ENCODE measurements at regions not wholly inside any gene's neighbourhood (a gene's known extent, or its start where the extent isn't known, plus 50 kb on each side); places are given as distances from the start of the nearest gene placed in this dataset.

- Histone ChIP-seq H3K27me3 (no peaks in the 10 kb centered on the region), H3K4me3 (peak overlapping the region in 2 of 4 donors; percentile 13 to 15), H3K9me3 (no peaks in the 10 kb centered on the region), H3K27ac (peak overlapping the region in 2 of 4 donors; percentile 61 to 69), H3K4me1 (peaks cover 0 to 26% (median 12%) of the 10 kb centered on the region in 4 donors), H3K36me3 (no peaks in the 10 kb centered on the region)
- ATAC-seq (ENCODE audit: low FRiP score in 2 of 2) (peak; percentile 56 to 82), DNase-seq (peak in 1 of 2 donors; percentile 50)
- TF ChIP-seq EP300 (IDR thresholded peaks at IDR 0.05), result no peak
- TF ChIP-seq CTCF (IDR thresholded peaks at IDR 0.05), result peak; percentile 41 to 68 (median 53)
- WGBS, 2 donors, result 11% methylated on average over 9 of the region's 9 CpGs
These were observed 56.5 kb upstream of the CREB1 start for GRCh38 chr2:207473049-207473930.

GRCh38 chr2:207473931-207474235 lies 55.9 kb upstream of the CREB1 start:
- ATAC-seq (ENCODE audit: low FRiP score in 2 of 2) (no peak), DNase-seq (no peak)
- Histone ChIP-seq H3K27ac (peak overlapping the region in 1 of 4 donors; percentile 11), H3K4me1 (peaks cover 0 to 26% (median 12%) of the 10 kb centered on the region in 4 donors), H3K4me3 (no peak overlapping the region), H3K36me3 (no peaks in the 10 kb centered on the region), H3K27me3 (no peaks in the 10 kb centered on the region), H3K9me3 (no peaks in the 10 kb centered on the region)
- WGBS, 2 donors, result 71 to 83% methylated on average over 5 of the region's 5 CpGs
- TF ChIP-seq EP300 (IDR thresholded peaks at IDR 0.05), result no peak
- TF ChIP-seq POLR2A (IDR thresholded peaks at IDR 0.05), result no peak
- no peak for TF ChIP-seq CTCF (IDR thresholded peaks at IDR 0.05)
- no peak for TF ChIP-seq POLR2AphosphoS5 (IDR thresholded peaks at IDR 0.05)

- Histone ChIP-seq H3K27me3 (no peaks in the 10 kb centered on the region), H3K9me3 (no peaks in the 10 kb centered on the region), H3K4me3 (no peak overlapping the region), H3K36me3 (no peaks in the 10 kb centered on the region), H3K27ac (no peak overlapping the region), H3K4me1 (peaks cover 0 to 31% (median 14%) of the 10 kb centered on the region in 4 donors)
- TF ChIP-seq EP300 (IDR thresholded peaks at IDR 0.05), result no peak
- peak; percentile 50 to 88 (median 77) for TF ChIP-seq CTCF (IDR thresholded peaks at IDR 0.05)
- WGBS, 2 donors, result 15 to 22% methylated on average over 13 of the region's 13 CpGs
- ATAC-seq (ENCODE audit: low FRiP score in 2 of 2), result peak in 1 of 2 donors; percentile 79
- no peak for DNase-seq
These were observed 54.8 kb upstream of the CREB1 start for GRCh38 chr2:207474863-207475485.

GRCh38 chr2:207475546-207475945 lies 54.2 kb upstream of the CREB1 start:
- ATAC-seq (ENCODE audit: low FRiP score in 2 of 2), result no peak
- H3K9me3 ChIP-seq, result no peaks in the 10 kb centered on the region
- H3K4me1 ChIP-seq, result peaks cover 0 to 31% (median 14%) of the 10 kb centered on the region in 4 donors
- H3K27ac ChIP-seq, result no peak overlapping the region
- TF ChIP-seq CTCF (IDR thresholded peaks at IDR 0.05) (no peak), POLR2A (IDR thresholded peaks at IDR 0.05) (no peak), POLR2AphosphoS5 (IDR thresholded peaks at IDR 0.05) (no peak), EP300 (IDR thresholded peaks at IDR 0.05) (no peak)
- DNase-seq, result no peak
- 70 to 72% methylated on average over 3 of the region's 3 CpGs for WGBS, 2 donors
- H3K27me3 ChIP-seq, result no peaks in the 10 kb centered on the region
- no peak overlapping the region for H3K4me3 ChIP-seq
- no peaks in the 10 kb centered on the region for H3K36me3 ChIP-seq

All from upper lobe of left lung (tissue), 6 donors.